ENCODE measurements at regions not wholly inside any gene's neighbourhood (a gene's known extent, or its start where the extent isn't known, plus 50 kb on each side); places are given as distances from the start of the nearest gene placed in this dataset.
"Not testable (repeated sequence)": the region's sequence is repeated elsewhere in the genome, so short reads cannot be mapped to it uniquely, and the experiment has no call there.

DNA sequence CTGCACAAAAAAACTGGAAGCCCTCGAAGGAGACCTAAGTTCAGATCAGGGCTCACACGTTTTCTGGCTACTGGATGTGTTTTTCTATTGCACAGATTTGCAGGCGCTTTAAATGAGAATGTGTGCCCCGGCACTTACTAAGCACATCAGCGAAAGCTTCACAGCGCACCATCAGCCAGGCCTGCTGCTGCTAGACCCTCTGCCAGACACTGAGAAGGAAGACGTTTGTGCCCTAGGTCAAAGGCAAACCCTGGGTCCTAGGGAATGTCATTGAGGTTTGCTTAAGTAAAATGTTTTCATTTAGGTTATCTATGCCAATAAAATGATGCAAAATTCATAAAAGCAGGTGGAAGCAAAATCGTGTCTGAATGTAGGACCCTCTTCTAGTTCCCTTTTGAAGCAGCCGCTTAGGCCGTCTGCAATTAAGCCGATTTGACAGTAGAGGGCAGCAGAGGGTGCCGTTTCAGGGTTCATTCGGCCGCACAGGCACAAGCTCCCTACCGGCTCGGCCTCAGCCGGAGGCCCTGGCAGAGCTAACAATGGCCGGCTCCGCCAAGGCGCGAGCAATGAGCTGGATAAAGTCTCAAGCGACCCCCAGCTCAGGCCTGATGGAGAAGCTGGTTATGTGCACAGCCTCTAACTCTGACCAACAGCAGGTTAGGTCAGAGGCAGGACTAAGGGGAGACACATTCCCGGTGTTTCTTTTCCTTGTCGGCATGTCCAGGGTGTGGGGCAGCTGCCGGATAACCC, 107.2 kb upstream of the FOXA2 start:
- no peak for TF ChIP-seq ZFX (IDR thresholded peaks at IDR 0.05; ENCODE audit: borderline replicate concordance)
- TF ChIP-seq, protein P1, sequence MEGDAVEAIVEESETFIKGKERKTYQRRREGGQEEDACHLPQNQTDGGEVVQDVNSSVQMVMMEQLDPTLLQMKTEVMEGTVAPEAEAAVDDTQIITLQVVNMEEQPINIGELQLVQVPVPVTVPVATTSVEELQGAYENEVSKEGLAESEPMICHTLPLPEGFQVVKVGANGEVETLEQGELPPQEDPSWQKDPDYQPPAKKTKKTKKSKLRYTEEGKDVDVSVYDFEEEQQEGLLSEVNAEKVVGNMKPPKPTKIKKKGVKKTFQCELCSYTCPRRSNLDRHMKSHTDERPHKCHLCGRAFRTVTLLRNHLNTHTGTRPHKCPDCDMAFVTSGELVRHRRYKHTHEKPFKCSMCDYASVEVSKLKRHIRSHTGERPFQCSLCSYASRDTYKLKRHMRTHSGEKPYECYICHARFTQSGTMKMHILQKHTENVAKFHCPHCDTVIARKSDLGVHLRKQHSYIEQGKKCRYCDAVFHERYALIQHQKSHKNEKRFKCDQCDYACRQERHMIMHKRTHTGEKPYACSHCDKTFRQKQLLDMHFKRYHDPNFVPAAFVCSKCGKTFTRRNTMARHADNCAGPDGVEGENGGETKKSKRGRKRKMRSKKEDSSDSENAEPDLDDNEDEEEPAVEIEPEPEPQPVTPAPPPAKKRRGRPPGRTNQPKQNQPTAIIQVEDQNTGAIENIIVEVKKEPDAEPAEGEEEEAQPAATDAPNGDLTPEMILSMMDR (IDR thresholded peaks at IDR 0.05), result peak; percentile 87
- no peak overlapping the region for H3K27ac ChIP-seq

DNA sequence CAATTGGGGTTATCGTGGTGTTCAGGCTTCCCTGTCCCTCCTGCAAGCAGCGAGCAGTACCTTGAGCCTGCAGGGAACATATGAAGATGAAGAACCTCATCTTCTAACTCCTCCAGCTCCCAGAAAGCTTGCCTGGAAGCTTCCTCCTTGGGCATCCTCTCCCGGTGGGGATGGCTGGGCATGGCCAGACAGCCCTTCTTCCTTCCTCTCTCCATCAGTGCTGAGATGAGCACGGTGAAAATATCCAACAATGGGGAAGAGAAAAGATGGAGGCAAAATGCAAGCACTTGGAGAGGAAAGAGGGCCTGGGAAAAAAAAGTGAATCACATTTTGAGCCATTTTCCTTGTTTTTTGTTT, 107.7 kb upstream of the FOXA2 start:
- TF ChIP-seq ZFX (IDR thresholded peaks at IDR 0.05; ENCODE audit: borderline replicate concordance), result no peak
- TF ChIP-seq, protein P1 (IDR thresholded peaks at IDR 0.05), result no peak
- H3K27ac ChIP-seq, result no peak overlapping the region

- not testable (repeated sequence) for H3K27ac ChIP-seq
Observed at GRCh38 chr20:22692620-22693019, 108.2 kb upstream of the FOXA2 start.

DNA sequence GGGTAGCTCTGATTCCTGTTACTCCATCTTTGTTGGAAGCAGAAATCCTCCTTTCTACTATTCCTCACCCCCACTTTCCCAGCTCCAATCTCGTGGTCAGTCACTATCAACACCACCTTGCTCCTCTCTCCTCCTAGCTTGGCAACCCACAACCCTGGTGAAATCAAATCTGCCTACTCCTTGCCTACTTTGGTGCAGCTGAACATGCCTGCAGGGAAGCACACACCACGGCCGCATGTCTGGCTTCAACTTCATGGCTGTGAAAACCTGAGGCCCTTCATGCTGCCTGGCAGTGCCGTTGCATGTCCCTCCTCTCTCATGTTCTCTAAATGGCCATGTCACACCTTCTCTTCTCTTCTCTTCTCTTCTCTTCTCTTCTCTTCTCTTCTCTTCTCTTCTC, 112.4 kb upstream of the FOXA2 start:
- TF ChIP-seq, protein P1 (IDR thresholded peaks at IDR 0.05), result no peak
- no peak for TF ChIP-seq ZFX (IDR thresholded peaks at IDR 0.05; ENCODE audit: borderline replicate concordance)
- H3K27ac ChIP-seq, result no peak overlapping the region

DNA sequence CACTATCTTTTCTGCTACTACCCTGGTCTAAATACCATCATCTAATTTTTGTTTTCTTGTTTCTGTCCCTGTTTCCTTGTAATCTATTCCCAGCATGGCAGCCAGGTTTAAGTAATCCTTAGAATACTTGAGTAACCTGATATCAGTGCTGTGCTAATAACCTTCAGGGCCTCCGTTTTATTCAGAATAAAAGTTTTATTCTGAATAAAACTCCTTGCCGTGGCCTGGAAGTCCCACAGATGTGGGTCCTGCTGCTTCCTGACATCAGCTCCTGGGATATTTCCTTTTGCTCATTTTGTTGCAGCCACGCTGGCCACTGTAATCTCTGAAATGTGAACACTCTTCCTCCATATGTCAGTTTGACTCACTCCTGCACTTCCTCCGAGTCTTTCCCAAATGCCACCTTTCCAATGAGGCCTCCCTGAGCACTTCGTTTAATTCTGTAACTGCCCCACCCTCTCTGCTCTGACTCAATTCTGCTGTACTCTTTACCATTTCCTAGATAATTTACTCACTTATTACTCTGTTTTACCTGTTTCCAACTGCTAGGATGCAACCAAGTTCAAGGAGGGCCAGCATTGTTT, 114.0 kb upstream of the FOXA2 start:
- no peak overlapping the region for H3K27ac ChIP-seq
- no peak for TF ChIP-seq ZFX (IDR thresholded peaks at IDR 0.05; ENCODE audit: borderline replicate concordance)
- TF ChIP-seq, protein P1 (IDR thresholded peaks at IDR 0.05), result no peak

DNA sequence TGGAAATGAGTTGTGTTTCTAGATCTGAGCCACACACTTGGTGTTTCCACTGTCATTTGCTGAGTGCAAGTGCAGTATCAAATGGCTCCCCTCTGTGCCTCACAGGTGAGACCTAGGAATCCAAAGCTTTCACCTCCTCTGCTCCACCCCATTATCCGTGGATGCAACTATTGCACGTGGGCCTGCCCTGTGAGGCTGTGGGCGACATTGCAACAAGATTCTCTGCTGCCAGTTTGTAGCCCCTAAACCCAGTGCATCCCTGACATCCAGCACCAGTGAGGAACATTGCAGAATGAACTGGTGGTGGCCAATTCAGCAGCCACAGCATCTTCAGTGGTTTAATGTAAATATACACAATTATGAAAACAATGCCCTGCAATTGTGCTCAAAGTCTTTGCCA, 115.0 kb upstream of the FOXA2 start:
- H3K27ac ChIP-seq, result no peak overlapping the region
- TF ChIP-seq ZFX (IDR thresholded peaks at IDR 0.05; ENCODE audit: borderline replicate concordance), result no peak
- TF ChIP-seq, protein P1 (IDR thresholded peaks at IDR 0.05), result no peak

- no peak overlapping the region for H3K27ac ChIP-seq
- no peak for TF ChIP-seq ZFX (IDR thresholded peaks at IDR 0.05; ENCODE audit: borderline replicate concordance)
- TF ChIP-seq, protein P1 (IDR thresholded peaks at IDR 0.05), result no peak
Observed at GRCh38 chr20:22700367-22700766, 116.0 kb upstream of the FOXA2 start.
